ENCODE measurements at regions not wholly inside any gene's neighbourhood (a gene's known extent, or its start where the extent isn't known, plus 50 kb on each side); places are given as distances from the start of the nearest gene placed in this dataset.

GRCh38 chr2:240220371-240220770 lies 79.9 kb upstream of the OTOS start:
- no peaks in the 10 kb centered on the region; the same call in 1 of the 2 replicates for H3K27me3 ChIP-seq (ENCODE audit: insufficient read depth, low read length)
- H3K27ac ChIP-seq (ENCODE audit: low read length): no peak overlapping the region
- no peaks in the 10 kb centered on the region for H3K9me3 ChIP-seq (ENCODE audit: insufficient read depth, low read depth, low read length)
- no peaks in the 10 kb centered on the region for H3K4me1 ChIP-seq (ENCODE audit: insufficient read depth, low read length)
- H3K9ac ChIP-seq (ENCODE audit: low read depth, low read length): no peak overlapping the region
- H3K36me3 ChIP-seq (ENCODE audit: insufficient read depth, low read depth, low read length): no peaks in the 10 kb centered on the region
- H3K4me3 ChIP-seq (ENCODE audit: low read length): no peak overlapping the region

- Histone ChIP-seq H3K36me3 (ENCODE audit: insufficient read depth, low read depth, low read length) (no peaks in the 10 kb centered on the region), H3K27me3 (ENCODE audit: insufficient read depth, low read length) (no peaks in the 10 kb centered on the region; the same call in 1 of the 2 replicates), H3K4me3 (ENCODE audit: low read length) (no peak overlapping the region), H3K9ac (ENCODE audit: low read depth, low read length) (no peak overlapping the region), H3K9me3 (ENCODE audit: insufficient read depth, low read depth, low read length) (no peaks in the 10 kb centered on the region), H3K4me1 (ENCODE audit: insufficient read depth, low read length) (no peaks in the 10 kb centered on the region), H3K27ac (ENCODE audit: low read length) (no peak overlapping the region)
Measured at GRCh38 chr2:240223631-240224030, 83.2 kb upstream of the OTOS start.

- Histone ChIP-seq H3K27ac (ENCODE audit: low read length) (no peak overlapping the region), H3K4me3 (ENCODE audit: low read length) (no peak overlapping the region), H3K36me3 (ENCODE audit: insufficient read depth, low read depth, low read length) (no peaks in the 10 kb centered on the region), H3K9ac (ENCODE audit: low read depth, low read length) (no peak overlapping the region), H3K4me1 (ENCODE audit: insufficient read depth, low read length) (no peaks in the 10 kb centered on the region), H3K27me3 (ENCODE audit: insufficient read depth, low read length) (no peaks in the 10 kb centered on the region; the same call in 1 of the 2 replicates), H3K9me3 (ENCODE audit: insufficient read depth, low read depth, low read length) (peaks cover 8% of the 10 kb centered on the region; the same call in 1 of the 2 replicates)
Measured at GRCh38 chr2:240224676-240225075, 84.2 kb upstream of the OTOS start.

- Histone ChIP-seq H3K4me3 (ENCODE audit: low read length) (no peak overlapping the region), H3K9me3 (ENCODE audit: insufficient read depth, low read depth, low read length) (peaks cover 10% of the 10 kb centered on the region; the same call in 1 of the 2 replicates), H3K27ac (ENCODE audit: low read length) (no peak overlapping the region), H3K36me3 (ENCODE audit: insufficient read depth, low read depth, low read length) (no peaks in the 10 kb centered on the region), H3K27me3 (ENCODE audit: insufficient read depth, low read length) (no peaks in the 10 kb centered on the region; the same call in 1 of the 2 replicates), H3K4me1 (ENCODE audit: insufficient read depth, low read length) (no peaks in the 10 kb centered on the region), H3K9ac (ENCODE audit: low read depth, low read length) (no peak overlapping the region)
Measured at GRCh38 chr2:240225131-240225530, 84.7 kb upstream of the OTOS start.

- no peaks in the 10 kb centered on the region for H3K4me1 ChIP-seq (ENCODE audit: insufficient read depth, low read length)
- H3K9ac ChIP-seq (ENCODE audit: low read depth, low read length): no peak overlapping the region
- no peaks in the 10 kb centered on the region for H3K36me3 ChIP-seq (ENCODE audit: insufficient read depth, low read depth, low read length)
- no peaks in the 10 kb centered on the region; the same call in 1 of the 2 replicates for H3K27me3 ChIP-seq (ENCODE audit: insufficient read depth, low read length)
- no peak overlapping the region for H3K4me3 ChIP-seq (ENCODE audit: low read length)
- H3K9me3 ChIP-seq (ENCODE audit: insufficient read depth, low read depth, low read length): peaks cover 10% of the 10 kb centered on the region; the same call in 1 of the 2 replicates
- no peak overlapping the region for H3K27ac ChIP-seq (ENCODE audit: low read length)
Measured at GRCh38 chr2:240225660-240226475, 85.4 kb upstream of the OTOS start.

- Histone ChIP-seq H3K9me3 (ENCODE audit: insufficient read depth, low read depth, low read length) (peaks cover 10% of the 10 kb centered on the region; the same call in 1 of the 2 replicates), H3K27me3 (ENCODE audit: insufficient read depth, low read length) (no peaks in the 10 kb centered on the region; the same call in 1 of the 2 replicates), H3K27ac (ENCODE audit: low read length) (no peak overlapping the region), H3K4me1 (ENCODE audit: insufficient read depth, low read length) (no peaks in the 10 kb centered on the region), H3K9ac (ENCODE audit: low read depth, low read length) (no peak overlapping the region), H3K36me3 (ENCODE audit: insufficient read depth, low read depth, low read length) (no peaks in the 10 kb centered on the region), H3K4me3 (ENCODE audit: low read length) (no peak overlapping the region)
Measured at GRCh38 chr2:240226672-240227537, 86.4 kb upstream of the OTOS start.

- no peak overlapping the region for H3K9ac ChIP-seq (ENCODE audit: low read depth, low read length)
- H3K9me3 ChIP-seq (ENCODE audit: insufficient read depth, low read depth, low read length): peaks cover 10% of the 10 kb centered on the region; the same call in 1 of the 2 replicates
Measured at GRCh38 chr2:240227538-240228428, 87.3 kb upstream of the OTOS start.

GRCh38 chr2:240229005-240229404 lies 88.5 kb upstream of the OTOS start:
- Histone ChIP-seq H3K4me1 (ENCODE audit: insufficient read depth, low read length) (no peaks in the 10 kb centered on the region), H3K9me3 (ENCODE audit: insufficient read depth, low read depth, low read length) (peaks cover 10% of the 10 kb centered on the region; the same call in 1 of the 2 replicates), H3K4me3 (ENCODE audit: low read length) (no peak overlapping the region), H3K9ac (ENCODE audit: low read depth, low read length) (no peak overlapping the region), H3K36me3 (ENCODE audit: insufficient read depth, low read depth, low read length) (no peaks in the 10 kb centered on the region), H3K27me3 (ENCODE audit: insufficient read depth, low read length) (no peaks in the 10 kb centered on the region; the same call in 1 of the 2 replicates), H3K27ac (ENCODE audit: low read length) (no peak overlapping the region)

More at GRCh38 chr2:240227538-240228428, 87.3 kb upstream of the OTOS start:
- Histone ChIP-seq H3K27ac (ENCODE audit: low read length) (no peak overlapping the region), H3K27me3 (ENCODE audit: insufficient read depth, low read length) (no peaks in the 10 kb centered on the region; the same call in 1 of the 2 replicates), H3K4me1 (ENCODE audit: insufficient read depth, low read length) (no peaks in the 10 kb centered on the region), H3K4me3 (ENCODE audit: low read length) (no peak overlapping the region), H3K36me3 (ENCODE audit: insufficient read depth, low read depth, low read length) (no peaks in the 10 kb centered on the region)

- H3K4me1 ChIP-seq (ENCODE audit: insufficient read depth, low read length): no peaks in the 10 kb centered on the region
- no peak overlapping the region for H3K4me3 ChIP-seq (ENCODE audit: low read length)
- no peak overlapping the region for H3K27ac ChIP-seq (ENCODE audit: low read length)
- H3K27me3 ChIP-seq (ENCODE audit: insufficient read depth, low read length): no peaks in the 10 kb centered on the region; the same call in 1 of the 2 replicates
- peaks cover 10% of the 10 kb centered on the region; the same call in 1 of the 2 replicates for H3K9me3 ChIP-seq (ENCODE audit: insufficient read depth, low read depth, low read length)
- no peak overlapping the region for H3K9ac ChIP-seq (ENCODE audit: low read depth, low read length)
- no peaks in the 10 kb centered on the region for H3K36me3 ChIP-seq (ENCODE audit: insufficient read depth, low read depth, low read length)
Measured at GRCh38 chr2:240229603-240230235, 89.3 kb upstream of the OTOS start.

- H3K4me1 ChIP-seq (ENCODE audit: insufficient read depth, low read length): no peaks in the 10 kb centered on the region
- H3K36me3 ChIP-seq (ENCODE audit: insufficient read depth, low read depth, low read length): no peaks in the 10 kb centered on the region
- no peak overlapping the region for H3K9ac ChIP-seq (ENCODE audit: low read depth, low read length)
- no peak overlapping the region for H3K27ac ChIP-seq (ENCODE audit: low read length)
- H3K9me3 ChIP-seq (ENCODE audit: insufficient read depth, low read depth, low read length): peaks cover 10% of the 10 kb centered on the region; the same call in 1 of the 2 replicates
- no peak overlapping the region for H3K4me3 ChIP-seq (ENCODE audit: low read length)
- H3K27me3 ChIP-seq (ENCODE audit: insufficient read depth, low read length): no peaks in the 10 kb centered on the region; the same call in 1 of the 2 replicates
Measured at GRCh38 chr2:240230291-240230931, 90.0 kb upstream of the OTOS start.

Measured in iPS-20b (cell line).